A549 (cell line): ENCODE measurements at regions not wholly inside any gene's neighbourhood (a gene's known extent, or its start where the extent isn't known, plus 50 kb on each side); places are given as distances from the start of the nearest gene placed in this dataset.

ENCODE experiments used
- ATAC-seq, 2 experiments: fragments of 200-7000 bp in 1 of 2; fragments of >200 bp in 1 of 2; cut with Nextera tagmentation in 1 of 2; cut with Tn5 transposase in 1 of 2; 3 replicates each; pipeline versions ENCODE4 v1.8.0 to v1.9.1; 2018 to 2020; ENCODE audit warnings: mild to moderate bottlenecking in 1 of 2, moderate library complexity in 1 of 2
- CTCF ChIA-PET: fragments of 300-600 bp; sonication (Branson Sonifier 250); formaldehyde crosslinking; extraction: SDS; loops from one replicate; lab custom pipeline; 2021; ENCODE audit warnings: antibody characterized with exemption, inconsistent platforms; lab: Yijun Ruan, JAX
- POLR2A ChIA-PET: fragments of 350-600 bp; formaldehyde crosslinking; extraction: SDS; loops from one replicate; lab custom pipeline; 2021; ENCODE audit warnings: antibody characterized with exemption, inconsistent platforms; lab: Yijun Ruan, JAX
- DNase-seq, 2 experiments: peaks; one replicate each; pipeline versions ENCODE4 v3.0.0 to v3.0.0-alpha.2; 2011 to 2016; ENCODE audit warnings: low read depth in 1 of 2, low spot score in 1 of 2
- FAIRE-seq: peaks from 2 replicates; lab custom pipeline; 2011; peaks lifted over from hg19 to GRCh38; lab: Jason Lieb, UNC
- H3K27ac ChIP-seq, 2 experiments: fragments of >200 bp; sonication (Bioruptor Twin); formaldehyde crosslinking; 3 replicates each; pipeline ENCODE4 v1.5.1; 2016 to 2017
- H3K4me1 ChIP-seq: fragments of >200 bp; sonication (Bioruptor Twin); formaldehyde crosslinking; 3 replicates; pipeline ENCODE4 v1.6.1; 2016
- H3K4me2 ChIP-seq: fragments of >200 bp; sonication (Bioruptor Twin); formaldehyde crosslinking; 3 replicates; pipeline ENCODE4 v1.6.1; 2016
- H3K4me3 ChIP-seq: fragments of >200 bp; sonication (Bioruptor Twin); formaldehyde crosslinking; 3 replicates; pipeline ENCODE4 v1.5.1; 2016
- H3K9me3 ChIP-seq: fragments of >200 bp; sonication (Bioruptor Twin); formaldehyde crosslinking; 3 replicates; pipeline ENCODE4 v1.6.1; 2016
- BHLHE40 ChIP-seq: IDR thresholded peaks from 2 replicates; pipeline ENCODE4 v1.6.1; 2012; ENCODE audit warnings: low read depth, low read length, inconsistent platforms
- CBX8 ChIP-seq: fragments of 200-600 bp; sonication (generic); IDR thresholded peaks from 2 replicates; pipeline ENCODE4 v1.6.1; 2016
- CEBPB ChIP-seq, 2 experiments: fragments of >200 bp in 1 of 2; sonication (Bioruptor Twin) in 1 of 2; formaldehyde crosslinking in 1 of 2; IDR thresholded peaks; 2 replicates each; pipeline ENCODE4 v1.6.1; 2012 to 2016
- CHD4 ChIP-seq: fragments of 200-600 bp; sonication (generic); IDR thresholded peaks from 2 replicates; pipeline ENCODE4 v1.6.1; 2016; ENCODE audit warnings: antibody characterized with exemption, mild to moderate bottlenecking, borderline replicate concordance
- EHMT2 ChIP-seq: fragments of 200-600 bp; sonication (generic); IDR thresholded peaks from 2 replicates; pipeline ENCODE4 v1.6.1; 2016; ENCODE audit warnings: antibody characterized with exemption, low read depth, mild to moderate bottlenecking, moderate library complexity
- HDAC2 ChIP-seq: fragments of 200-600 bp; sonication (generic); IDR thresholded peaks from 2 replicates; pipeline ENCODE4 v1.6.1; 2016
- HEYL ChIP-seq: fragments of 250-450 bp; sonication (Bioruptor Pico); IDR thresholded peaks from 2 replicates; pipeline ENCODE4 v1.8.0; 2021; ENCODE audit warnings: mild to moderate bottlenecking, moderate library complexity
- HOXA7 ChIP-seq: fragments of 250-450 bp; sonication (Bioruptor Pico); IDR thresholded peaks from 2 replicates; pipeline ENCODE4 v1.5.0; 2020; ENCODE audit warnings: mild to moderate bottlenecking, moderate library complexity
- HOXB13 ChIP-seq: fragments of 250-450 bp; sonication (Bioruptor Pico); IDR thresholded peaks from 2 replicates; pipeline ENCODE4 v1.5.0; 2020; ENCODE audit warnings: low read depth, mild to moderate bottlenecking, moderate library complexity
- HOXB5 ChIP-seq: fragments of 250-450 bp; sonication (Bioruptor Pico); IDR thresholded peaks from 2 replicates; pipeline ENCODE4 v1.5.0; 2020; ENCODE audit warnings: mild to moderate bottlenecking, moderate library complexity
- JUN ChIP-seq, 2 experiments: fragments of >200 bp; sonication (Bioruptor Twin); formaldehyde crosslinking; IDR thresholded peaks; 2 replicates in 1 of 2; 3 replicates in 1 of 2; pipeline ENCODE4 v1.6.1; 2016 to 2017
- JUNB ChIP-seq: fragments of >200 bp; sonication (Bioruptor Twin); formaldehyde crosslinking; IDR thresholded peaks from 2 replicates; pipeline ENCODE4 v1.6.1; 2016
- KDM1A ChIP-seq: fragments of 200-600 bp; sonication (generic); IDR thresholded peaks from 2 replicates; pipeline ENCODE4 v1.6.1; 2016; ENCODE audit warnings: low read depth, mild to moderate bottlenecking
- MAZ ChIP-seq: fragments of 150-350 bp; IDR thresholded peaks from 2 replicates; pipeline ENCODE4 v1.6.1; 2014; ENCODE audit warnings: antibody characterized with exemption, low read depth, low read length, borderline replicate concordance
- MYC ChIP-seq: IDR thresholded peaks from 2 replicates; pipeline ENCODE4 v1.6.1; 2012; ENCODE audit warnings: mild to moderate bottlenecking, inconsistent platforms, low read length, improper control_type of control experiment, borderline replicate concordance
- NPAS2 ChIP-seq: fragments of 250-450 bp; sonication (Bioruptor Pico); IDR thresholded peaks from 2 replicates; pipeline ENCODE4 v1.8.0; 2022; ENCODE audit warnings: mild to moderate bottlenecking, moderate library complexity, borderline replicate concordance
- NR3C1 ChIP-seq: fragments of >200 bp; sonication (Bioruptor Twin); formaldehyde crosslinking; IDR thresholded peaks from 3 replicates; pipeline ENCODE4 v1.6.1; 2017
- PHF8 ChIP-seq: fragments of 200-600 bp; sonication (generic); IDR thresholded peaks from 2 replicates; pipeline ENCODE4 v1.6.1; 2016; ENCODE audit warnings: low read depth, mild to moderate bottlenecking, antibody characterized with exemption, moderate library complexity, borderline replicate concordance
- POLR2A ChIP-seq: IDR thresholded peaks from 2 replicates; pipeline ENCODE4 v1.6.1; 2012; ENCODE audit warnings: mild to moderate bottlenecking, low read length
- RFX5 ChIP-seq: fragments of 450-650 bp; IDR thresholded peaks from 2 replicates; pipeline ENCODE4 v1.7.1; 2014; ENCODE audit warnings: antibody characterized with exemption, mild to moderate bottlenecking, moderate library complexity
- ZC3H11A ChIP-seq: fragments of 450-650 bp; IDR thresholded peaks from 2 replicates; pipeline ENCODE4 v1.6.1; 2014; ENCODE audit warnings: antibody characterized with exemption, mild to moderate bottlenecking
- ZFP36 ChIP-seq: fragments of 450-650 bp; IDR thresholded peaks from 2 replicates; pipeline ENCODE4 v1.6.1; 2014; ENCODE audit warnings: borderline replicate concordance; ENCODE audit not compliant: partially characterized antibody
- ZSCAN20 ChIP-seq: fragments of 250-450 bp; sonication (Bioruptor Pico); IDR thresholded peaks from 2 replicates; pipeline ENCODE4 v1.8.0; 2022; ENCODE audit warnings: mild to moderate bottlenecking, moderate library complexity
- WGBS: methylation state at CpG from one replicate; pipeline ENCODE4 v1.1.6; 2017; ENCODE audit errors: missing lambda C conversion rate; 5-methylcytosine and 5-hydroxymethylcytosine counted together
- TF ChIP-seq, protein P1 (sequence below): IDR thresholded peaks from 2 replicates; pipeline ENCODE4 v1.6.1; 2012; ENCODE audit warnings: low read depth, borderline replicate concordance
- TF ChIP-seq, protein P2 (sequence below): IDR thresholded peaks from 2 replicates; pipeline ENCODE4 v1.6.1; 2012
- TF ChIP-seq, protein P3 (sequence below): fragments of 200-600 bp; sonication (generic); IDR thresholded peaks from 2 replicates; pipeline ENCODE4 v1.6.1; 2016; ENCODE audit warnings: antibody characterized with exemption, mild to moderate bottlenecking, moderate library complexity
- TF ChIP-seq, protein P4 (sequence below): IDR thresholded peaks from 2 replicates; pipeline ENCODE4 v1.6.1; 2012
- TF ChIP-seq, protein P5 (sequence below): fragments of 150-350 bp; IDR thresholded peaks from 2 replicates; pipeline ENCODE4 v1.6.1; 2014; ENCODE audit warnings: low read depth, mild to moderate bottlenecking, low read length
- TF ChIP-seq, protein P6 (sequence below): fragments of 450-650 bp; IDR thresholded peaks from 2 replicates; pipeline ENCODE4 v1.6.1; 2014; ENCODE audit warnings: antibody characterized with exemption

DNA sequence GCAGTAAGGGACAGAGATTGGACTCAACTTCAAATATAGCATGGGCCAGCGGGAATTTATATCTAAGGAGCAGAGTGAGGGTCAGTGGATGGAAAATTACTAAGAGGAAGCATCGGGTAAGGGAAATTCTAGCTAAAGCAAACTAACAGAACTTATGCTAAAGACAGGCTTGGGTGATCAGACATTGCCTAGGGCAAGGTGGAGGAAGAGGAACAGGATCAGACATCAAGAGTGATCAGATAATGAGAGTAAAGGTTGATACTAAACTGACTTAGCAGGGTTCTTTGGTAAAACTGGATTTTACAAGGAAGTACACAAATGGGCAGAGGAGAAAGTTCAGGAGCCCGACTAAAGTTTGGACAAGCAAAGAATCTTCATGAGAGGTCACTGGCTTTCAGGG, 86.3 kb upstream of the TOM1L1 start:
- no peak overlapping the region for H3K27ac ChIP-seq
- TF ChIP-seq CHD4 (no peak), CEBPB (IDR thresholded peaks at IDR 0.05) (no peak), ZSCAN20 (CRISPR knock-in tag) (no peak), POLR2A (no peak), HEYL (CRISPR knock-in tag) (no peak), MAZ (no peak), NPAS2 (CRISPR knock-in tag) (no peak), HOXB13 (CRISPR knock-in tag) (no peak), PHF8 (no peak), MYC (no peak), KDM1A (no peak), BHLHE40 (no peak), EHMT2 (no peak), CBX8 (no peak), RFX5 (no peak), ZFP36 (no peak)
- TF ChIP-seq, protein P1, sequence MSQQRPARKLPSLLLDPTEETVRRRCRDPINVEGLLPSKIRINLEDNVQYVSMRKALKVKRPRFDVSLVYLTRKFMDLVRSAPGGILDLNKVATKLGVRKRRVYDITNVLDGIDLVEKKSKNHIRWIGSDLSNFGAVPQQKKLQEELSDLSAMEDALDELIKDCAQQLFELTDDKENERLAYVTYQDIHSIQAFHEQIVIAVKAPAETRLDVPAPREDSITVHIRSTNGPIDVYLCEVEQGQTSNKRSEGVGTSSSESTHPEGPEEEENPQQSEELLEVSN, result no peak
- TF ChIP-seq, protein P2, sequence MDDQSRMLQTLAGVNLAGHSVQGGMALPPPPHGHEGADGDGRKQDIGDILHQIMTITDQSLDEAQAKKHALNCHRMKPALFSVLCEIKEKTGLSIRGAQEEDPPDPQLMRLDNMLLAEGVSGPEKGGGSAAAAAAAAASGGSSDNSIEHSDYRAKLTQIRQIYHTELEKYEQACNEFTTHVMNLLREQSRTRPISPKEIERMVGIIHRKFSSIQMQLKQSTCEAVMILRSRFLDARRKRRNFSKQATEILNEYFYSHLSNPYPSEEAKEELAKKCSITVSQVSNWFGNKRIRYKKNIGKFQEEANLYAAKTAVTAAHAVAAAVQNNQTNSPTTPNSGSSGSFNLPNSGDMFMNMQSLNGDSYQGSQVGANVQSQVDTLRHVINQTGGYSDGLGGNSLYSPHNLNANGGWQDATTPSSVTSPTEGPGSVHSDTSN, result no peak
- TF ChIP-seq, protein P3, sequence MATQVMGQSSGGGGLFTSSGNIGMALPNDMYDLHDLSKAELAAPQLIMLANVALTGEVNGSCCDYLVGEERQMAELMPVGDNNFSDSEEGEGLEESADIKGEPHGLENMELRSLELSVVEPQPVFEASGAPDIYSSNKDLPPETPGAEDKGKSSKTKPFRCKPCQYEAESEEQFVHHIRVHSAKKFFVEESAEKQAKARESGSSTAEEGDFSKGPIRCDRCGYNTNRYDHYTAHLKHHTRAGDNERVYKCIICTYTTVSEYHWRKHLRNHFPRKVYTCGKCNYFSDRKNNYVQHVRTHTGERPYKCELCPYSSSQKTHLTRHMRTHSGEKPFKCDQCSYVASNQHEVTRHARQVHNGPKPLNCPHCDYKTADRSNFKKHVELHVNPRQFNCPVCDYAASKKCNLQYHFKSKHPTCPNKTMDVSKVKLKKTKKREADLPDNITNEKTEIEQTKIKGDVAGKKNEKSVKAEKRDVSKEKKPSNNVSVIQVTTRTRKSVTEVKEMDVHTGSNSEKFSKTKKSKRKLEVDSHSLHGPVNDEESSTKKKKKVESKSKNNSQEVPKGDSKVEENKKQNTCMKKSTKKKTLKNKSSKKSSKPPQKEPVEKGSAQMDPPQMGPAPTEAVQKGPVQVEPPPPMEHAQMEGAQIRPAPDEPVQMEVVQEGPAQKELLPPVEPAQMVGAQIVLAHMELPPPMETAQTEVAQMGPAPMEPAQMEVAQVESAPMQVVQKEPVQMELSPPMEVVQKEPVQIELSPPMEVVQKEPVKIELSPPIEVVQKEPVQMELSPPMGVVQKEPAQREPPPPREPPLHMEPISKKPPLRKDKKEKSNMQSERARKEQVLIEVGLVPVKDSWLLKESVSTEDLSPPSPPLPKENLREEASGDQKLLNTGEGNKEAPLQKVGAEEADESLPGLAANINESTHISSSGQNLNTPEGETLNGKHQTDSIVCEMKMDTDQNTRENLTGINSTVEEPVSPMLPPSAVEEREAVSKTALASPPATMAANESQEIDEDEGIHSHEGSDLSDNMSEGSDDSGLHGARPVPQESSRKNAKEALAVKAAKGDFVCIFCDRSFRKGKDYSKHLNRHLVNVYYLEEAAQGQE, result no peak
- TF ChIP-seq, protein P4, sequence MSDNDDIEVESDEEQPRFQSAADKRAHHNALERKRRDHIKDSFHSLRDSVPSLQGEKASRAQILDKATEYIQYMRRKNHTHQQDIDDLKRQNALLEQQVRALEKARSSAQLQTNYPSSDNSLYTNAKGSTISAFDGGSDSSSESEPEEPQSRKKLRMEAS, result no peak

DNA sequence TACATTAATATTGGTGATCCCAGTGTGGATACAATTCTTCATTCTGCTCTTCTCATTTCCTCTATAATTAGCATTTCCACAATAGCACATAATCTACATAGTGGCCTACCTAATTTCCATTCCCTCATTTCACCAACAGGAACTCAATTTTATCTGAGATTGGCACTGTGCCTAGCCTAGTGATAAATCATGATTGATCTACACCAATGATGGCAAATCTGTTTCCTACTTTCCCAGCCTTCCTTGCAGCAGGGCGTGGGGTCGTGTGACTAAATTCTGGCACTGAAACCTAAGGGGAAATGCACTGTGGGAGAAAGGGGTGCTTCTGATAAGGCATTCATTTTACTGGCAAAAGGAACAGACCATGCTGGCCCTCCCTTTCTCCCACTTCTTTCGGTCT, 66.6 kb upstream of the TOM1L1 start:
- Histone ChIP-seq H3K27ac (no peak overlapping the region), H3K4me3 (no peak overlapping the region), H3K9me3 (no peaks in the 10 kb centered on the region), H3K4me1 (no peaks in the 10 kb centered on the region), H3K4me2 (no peak overlapping the region)
- FAIRE-seq, result no peak
- ATAC-seq, result no peak
- CTCF ChIA-PET, result no interaction called here
- WGBS, result 1% methylated on average over 3 of the region's 3 CpGs
- POLR2A ChIA-PET, result no interaction called here
- DNase-seq, result no peak
- TF ChIP-seq ZC3H11A, result no peak
- no peak for TF ChIP-seq KDM1A
- no peak for TF ChIP-seq POLR2A
- TF ChIP-seq, protein P1, result no peak
- TF ChIP-seq HEYL (CRISPR knock-in tag), result no peak
- TF ChIP-seq JUN (IDR thresholded peaks at IDR 0.05), result no peak
- TF ChIP-seq HOXA7 (CRISPR knock-in tag), result no peak
- no peak for TF ChIP-seq HDAC2
- TF ChIP-seq BHLHE40, result no peak
- no peak for TF ChIP-seq HOXB5 (CRISPR knock-in tag)
- TF ChIP-seq JUNB, result no peak
- TF ChIP-seq NR3C1, result no peak
- TF ChIP-seq, protein P5, sequence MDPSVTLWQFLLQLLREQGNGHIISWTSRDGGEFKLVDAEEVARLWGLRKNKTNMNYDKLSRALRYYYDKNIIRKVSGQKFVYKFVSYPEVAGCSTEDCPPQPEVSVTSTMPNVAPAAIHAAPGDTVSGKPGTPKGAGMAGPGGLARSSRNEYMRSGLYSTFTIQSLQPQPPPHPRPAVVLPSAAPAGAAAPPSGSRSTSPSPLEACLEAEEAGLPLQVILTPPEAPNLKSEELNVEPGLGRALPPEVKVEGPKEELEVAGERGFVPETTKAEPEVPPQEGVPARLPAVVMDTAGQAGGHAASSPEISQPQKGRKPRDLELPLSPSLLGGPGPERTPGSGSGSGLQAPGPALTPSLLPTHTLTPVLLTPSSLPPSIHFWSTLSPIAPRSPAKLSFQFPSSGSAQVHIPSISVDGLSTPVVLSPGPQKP, result no peak
- TF ChIP-seq, protein P6, sequence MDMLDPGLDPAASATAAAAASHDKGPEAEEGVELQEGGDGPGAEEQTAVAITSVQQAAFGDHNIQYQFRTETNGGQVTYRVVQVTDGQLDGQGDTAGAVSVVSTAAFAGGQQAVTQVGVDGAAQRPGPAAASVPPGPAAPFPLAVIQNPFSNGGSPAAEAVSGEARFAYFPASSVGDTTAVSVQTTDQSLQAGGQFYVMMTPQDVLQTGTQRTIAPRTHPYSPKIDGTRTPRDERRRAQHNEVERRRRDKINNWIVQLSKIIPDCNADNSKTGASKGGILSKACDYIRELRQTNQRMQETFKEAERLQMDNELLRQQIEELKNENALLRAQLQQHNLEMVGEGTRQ, result no peak

More for the DNA sequence above, 86.3 kb upstream of the TOM1L1 start:
- DNase-seq (no peak), ATAC-seq (no peak), FAIRE-seq (no peak)
- 6% methylated on average over 3 of the region's 3 CpGs for WGBS
- CTCF ChIA-PET, result no interaction called here
- H3K9me3 ChIP-seq, result no peaks in the 10 kb centered on the region
- POLR2A ChIA-PET, result no interaction called here
- H3K4me2 ChIP-seq, result no peak overlapping the region; the same call in 2 of the 3 replicates
- no peak overlapping the region for H3K4me3 ChIP-seq
- H3K4me1 ChIP-seq, result peaks cover 3% of the 10 kb centered on the region; the same call in 1 of the 3 replicates
